GM18498 (cell line): ENCODE measurements at regions not wholly inside any gene's neighbourhood (a gene's known extent, or its start where the extent isn't known, plus 50 kb on each side); places are given as distances from the start of the nearest gene placed in this dataset.
"Not testable (repeated sequence)": the region's sequence is repeated elsewhere in the genome, so short reads cannot be mapped to it uniquely, and the experiment has no call there.

Source experiments
- ATAC-seq: cut with Tn5 transposase; IDR thresholded peaks from one replicate; pipeline ENCODE4 v1.9.1; 2021; ENCODE audit warnings: mild to moderate bottlenecking, moderate library complexity; ENCODE audit not compliant: unreplicated experiment

DNA sequence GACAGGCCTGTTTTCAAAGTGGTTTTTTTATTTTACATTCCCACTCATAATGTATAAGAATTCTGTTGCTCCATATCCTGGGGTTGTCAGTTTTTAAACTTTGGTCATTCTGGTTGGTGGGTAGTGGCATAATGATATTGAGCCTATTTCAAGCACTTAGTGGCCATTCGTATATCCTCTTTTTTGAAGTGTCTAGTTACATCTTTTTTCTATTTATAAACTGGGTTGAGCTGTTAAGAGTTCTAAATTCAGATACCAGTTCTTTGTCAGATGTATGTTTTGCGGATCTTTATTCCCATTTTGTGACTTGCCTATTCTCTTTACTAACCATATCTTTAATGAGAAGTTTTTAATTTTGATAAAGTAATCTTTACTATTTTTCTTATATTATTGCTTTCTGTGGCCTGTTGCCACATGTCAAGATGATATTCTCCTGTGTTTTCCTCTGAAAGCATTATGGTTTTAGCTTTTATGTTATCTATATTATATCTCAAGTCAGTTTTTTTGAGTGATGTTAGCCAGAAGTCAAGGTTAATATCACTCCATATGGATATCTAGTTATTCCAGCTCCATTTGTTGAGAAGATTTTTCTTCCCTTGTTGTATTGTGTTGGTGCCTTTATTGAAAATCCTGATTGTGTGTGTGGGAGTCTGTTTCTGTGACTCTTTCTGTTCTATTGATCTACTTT is 110.9 kb downstream of the FHIP1A start:
- ATAC-seq, result no peak

DNA sequence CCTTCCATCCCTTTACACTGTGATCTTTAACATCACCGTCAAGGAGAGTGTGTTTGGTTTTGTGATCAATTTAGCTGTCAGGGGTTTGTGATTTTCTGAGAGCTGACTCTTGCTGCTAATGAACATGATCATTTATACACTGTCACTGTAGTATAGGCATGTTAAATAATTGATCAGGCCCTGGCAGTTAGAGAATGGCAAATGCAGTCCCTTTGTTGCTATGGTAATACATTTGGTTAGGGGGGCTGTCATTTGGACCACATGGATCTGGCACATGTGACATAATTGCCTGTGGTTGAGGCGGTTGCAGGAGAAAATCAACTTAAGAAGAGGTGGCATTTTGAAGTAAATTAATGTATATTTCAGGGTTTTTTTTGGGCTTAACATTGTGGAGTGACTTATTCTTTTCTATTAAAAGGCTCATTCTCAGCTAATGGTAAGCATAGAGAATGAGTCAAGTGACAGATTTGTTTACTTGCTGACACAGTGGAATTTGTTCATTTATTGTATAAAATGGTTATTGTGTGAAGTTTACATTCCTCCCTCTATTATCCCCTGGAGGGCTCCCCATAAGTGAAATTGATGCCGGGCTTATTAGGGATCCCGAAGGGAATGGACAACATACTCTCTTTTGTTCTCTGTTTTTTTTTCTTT is 114.0 kb downstream of the FHIP1A start:
- no peak for ATAC-seq

DNA sequence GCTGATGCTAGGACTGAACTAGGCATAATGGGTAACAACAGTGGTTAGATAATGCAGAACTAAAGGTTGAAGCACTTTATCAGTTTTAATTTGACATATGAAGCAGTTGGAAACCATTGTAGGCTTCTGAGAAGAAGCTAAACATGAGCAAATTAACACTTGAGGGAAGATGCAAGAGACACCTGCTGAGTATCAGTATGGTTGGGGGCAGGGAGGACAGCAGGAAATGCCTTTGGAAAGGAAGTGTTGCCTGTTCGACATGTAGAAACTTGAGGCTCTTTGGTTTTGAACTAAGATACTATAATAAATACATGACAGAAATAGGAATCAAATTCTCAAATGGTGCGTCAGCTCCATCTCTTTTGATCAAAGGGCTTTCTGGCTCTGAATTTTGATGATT is 115.6 kb downstream of the FHIP1A start:
- no peak for ATAC-seq

DNA sequence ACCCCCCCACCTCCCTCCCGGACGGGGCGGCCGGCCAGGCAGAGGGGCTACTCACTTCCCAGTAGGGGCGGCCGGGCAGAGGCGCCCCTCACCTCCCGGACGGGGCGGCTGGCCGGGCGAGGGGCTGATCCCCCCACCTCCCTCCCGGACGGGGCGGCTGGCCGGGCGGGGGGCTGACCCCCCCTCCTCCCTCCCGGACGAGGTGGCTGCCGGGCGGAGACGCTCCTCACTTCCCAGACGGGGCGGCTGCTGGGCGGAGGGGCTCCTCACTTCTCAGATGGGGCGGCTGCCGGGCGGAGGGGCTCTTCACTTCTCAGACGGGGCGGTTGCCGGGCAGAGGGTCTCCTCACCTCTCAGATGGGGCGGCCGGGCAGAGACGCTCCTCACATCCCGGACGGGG is 117.5 kb downstream of the FHIP1A start:
- ATAC-seq, result not testable (repeated sequence)

DNA sequence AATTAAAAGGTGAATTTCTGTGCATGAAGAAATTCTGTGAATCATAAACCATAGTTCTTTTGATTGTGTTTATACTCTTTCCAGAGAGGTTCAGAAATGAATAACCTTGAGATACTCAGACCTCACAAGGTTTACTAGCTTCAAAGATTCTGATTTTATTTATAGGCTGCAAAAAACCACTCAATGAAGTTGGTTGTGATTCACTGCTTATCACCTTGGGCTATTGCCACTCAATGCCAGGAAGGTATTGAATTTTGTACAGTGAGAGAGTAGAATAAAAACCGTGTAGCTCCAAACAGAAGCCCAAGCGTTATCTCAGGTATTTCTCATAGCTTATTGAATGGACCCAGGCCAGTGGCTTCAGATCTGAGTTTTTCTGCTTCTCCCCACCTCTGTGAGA is 118.7 kb downstream of the FHIP1A start:
- no peak for ATAC-seq

DNA sequence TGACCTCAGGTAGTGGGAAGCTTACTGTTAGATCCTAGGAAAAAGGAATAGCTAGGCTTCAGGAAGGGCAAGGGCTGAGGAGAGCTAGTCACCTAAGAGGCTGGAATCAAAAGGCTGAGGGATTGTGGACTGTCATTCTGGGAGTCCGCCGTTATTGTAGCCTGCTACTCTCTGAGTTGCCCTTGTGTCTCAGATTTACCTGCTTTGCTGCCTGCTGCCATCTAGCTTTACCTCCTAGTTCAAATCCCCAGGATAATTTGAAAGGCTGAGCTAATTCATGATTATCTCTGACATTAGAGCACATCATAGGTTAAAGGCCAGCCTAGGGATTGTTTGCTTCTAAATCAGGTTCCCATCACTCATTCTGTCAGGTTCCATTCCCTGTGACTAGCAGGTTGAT is 120.2 kb downstream of the FHIP1A start:
- ATAC-seq, result no peak

DNA sequence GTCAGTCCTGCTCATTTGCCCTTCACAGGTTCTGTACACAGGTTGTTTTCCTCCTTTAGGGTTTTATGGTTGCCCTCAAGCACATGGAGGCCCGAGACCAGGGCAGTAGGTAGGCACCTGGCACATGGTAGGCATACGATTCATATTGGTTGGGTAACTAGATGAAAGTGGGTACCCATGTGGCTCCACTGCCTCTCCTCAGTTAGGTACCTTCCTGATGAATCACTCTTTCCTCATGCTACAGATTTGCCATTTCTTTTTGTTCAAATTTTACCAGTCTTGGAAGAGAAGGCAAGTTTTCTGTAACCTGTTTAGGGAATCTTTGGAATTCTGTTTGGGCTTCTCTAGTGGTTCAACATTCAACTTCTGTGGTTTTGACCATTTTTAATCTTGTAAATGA is 121.3 kb downstream of the FHIP1A start:
- ATAC-seq, result no peak

DNA sequence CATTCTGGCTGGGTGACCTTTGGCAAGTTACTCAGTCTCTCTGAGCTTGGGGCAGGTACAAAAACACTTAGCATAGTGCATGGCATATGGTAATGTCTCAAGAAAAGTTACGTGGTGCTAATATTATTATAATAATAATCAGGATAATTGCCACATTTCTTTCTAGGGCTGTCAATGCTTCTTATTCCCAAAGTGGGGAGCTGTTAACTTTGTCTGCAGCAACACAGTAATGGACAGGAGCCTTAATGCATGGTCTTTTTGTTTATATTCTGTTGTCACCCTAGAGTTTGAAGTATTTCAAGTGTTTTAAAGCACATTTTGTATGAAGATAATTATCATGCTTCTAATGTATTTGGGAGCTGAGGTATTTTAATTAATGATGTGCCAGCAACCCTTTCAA is 121.8 kb downstream of the FHIP1A start:
- ATAC-seq, result no peak

DNA sequence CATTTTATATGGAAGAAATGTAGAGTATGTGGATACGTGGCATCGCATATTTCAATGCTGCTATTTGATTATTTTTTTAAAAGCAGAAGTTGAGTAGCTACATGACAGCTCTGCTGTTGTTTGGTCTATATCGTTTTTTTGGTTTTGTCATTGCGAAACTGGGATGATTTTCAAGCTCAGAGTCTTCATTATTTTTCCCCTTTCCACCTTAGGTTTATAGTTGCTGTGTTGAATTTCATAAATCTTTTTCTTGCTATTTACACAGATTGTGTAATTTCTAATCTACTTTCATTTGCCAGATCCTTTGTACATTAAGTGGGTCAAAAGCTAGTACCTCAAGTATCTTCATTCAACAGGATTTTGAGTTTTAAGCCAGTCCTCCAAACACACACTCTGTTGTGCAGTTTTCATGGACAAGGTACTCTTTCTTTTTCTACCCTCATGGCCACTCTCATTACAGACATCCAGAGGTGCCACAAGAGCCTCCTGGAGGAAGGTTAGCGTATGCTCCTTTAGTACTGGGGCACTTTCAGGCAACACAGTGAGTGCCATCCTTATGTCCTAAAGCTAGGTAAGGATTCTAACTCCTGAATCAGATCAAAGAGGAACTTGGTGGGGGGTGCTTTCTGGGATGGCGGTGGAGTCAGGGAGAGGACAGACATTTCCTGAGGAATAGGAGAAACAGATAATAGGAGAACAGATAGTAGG is 123.2 kb downstream of the FHIP1A start:
- ATAC-seq, result no peak

DNA sequence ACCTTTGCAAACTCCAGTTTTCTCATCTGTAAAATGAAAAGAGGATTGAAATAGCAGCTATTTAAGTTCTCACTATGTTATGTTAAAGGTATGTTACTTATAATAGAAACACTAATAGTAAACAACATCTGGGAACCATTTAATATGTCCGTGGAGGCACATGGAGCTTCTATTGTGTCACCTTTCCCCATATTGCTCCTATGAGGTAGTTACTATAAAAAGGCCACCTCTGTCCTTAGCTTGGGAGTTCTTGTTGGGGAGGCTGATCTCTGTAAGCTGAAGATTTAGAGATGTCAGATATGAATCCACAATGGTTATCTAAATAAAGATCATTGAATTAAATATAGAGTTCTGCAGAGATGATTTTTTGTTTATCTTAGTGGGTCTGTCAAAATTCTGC is 125.2 kb downstream of the FHIP1A start:
- ATAC-seq, result no peak

DNA sequence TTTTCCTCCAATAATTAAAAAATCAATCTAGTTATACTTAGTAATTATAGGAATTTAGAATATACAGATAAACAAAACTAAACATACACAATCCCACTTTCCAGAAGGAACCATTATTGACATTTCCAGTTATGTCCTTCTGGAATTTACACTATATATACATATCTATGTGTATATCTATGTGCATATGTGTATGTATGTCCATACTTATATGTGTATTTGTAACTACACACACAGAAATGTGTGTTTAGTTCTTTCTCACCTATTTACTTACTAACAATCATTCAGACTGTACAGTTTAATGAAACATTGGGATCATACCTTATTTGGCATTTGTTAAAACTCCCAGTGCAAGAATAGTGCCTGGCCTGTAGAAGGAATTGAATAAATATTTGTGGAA is 126.4 kb downstream of the FHIP1A start:
- no peak for ATAC-seq

DNA sequence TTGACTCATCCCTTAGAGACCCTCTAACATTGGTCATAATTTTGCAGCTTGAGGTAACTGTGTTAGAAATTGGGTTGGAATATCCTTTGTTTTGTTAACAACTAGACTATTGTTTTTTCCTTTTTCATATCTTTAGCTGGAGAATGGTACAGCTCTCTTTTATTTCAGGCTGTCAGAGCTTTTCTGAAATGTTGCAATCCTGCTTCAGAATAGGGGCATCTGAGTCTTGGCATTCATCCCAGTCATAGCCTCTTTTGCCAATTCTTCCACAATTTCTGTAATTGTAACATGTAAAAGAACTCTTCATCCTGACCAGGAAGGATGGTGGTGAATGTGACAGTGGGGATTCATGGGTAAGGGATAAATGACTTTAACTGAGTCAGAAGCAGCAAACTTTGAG is 128.7 kb downstream of the FHIP1A start:
- ATAC-seq, result no peak

DNA sequence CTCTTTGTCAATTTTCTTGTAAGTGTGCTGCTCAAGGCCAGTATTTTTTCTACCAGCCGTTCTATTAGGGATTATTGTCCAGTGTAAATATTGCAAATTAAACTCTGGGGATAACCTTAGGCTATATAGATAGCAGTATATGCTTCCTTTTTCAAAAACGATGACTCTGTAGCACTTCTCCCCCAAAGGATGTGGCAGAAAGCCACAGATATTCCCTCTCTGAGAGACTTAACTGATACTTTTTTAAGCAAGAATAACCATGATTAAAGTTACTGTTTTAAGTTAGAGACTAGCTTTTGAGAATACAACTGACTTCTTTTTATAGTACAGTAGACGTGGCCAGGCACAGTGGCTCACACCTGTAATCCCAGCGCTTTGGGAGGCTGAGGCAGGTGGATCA is 130.0 kb downstream of the FHIP1A start:
- no peak for ATAC-seq

DNA sequence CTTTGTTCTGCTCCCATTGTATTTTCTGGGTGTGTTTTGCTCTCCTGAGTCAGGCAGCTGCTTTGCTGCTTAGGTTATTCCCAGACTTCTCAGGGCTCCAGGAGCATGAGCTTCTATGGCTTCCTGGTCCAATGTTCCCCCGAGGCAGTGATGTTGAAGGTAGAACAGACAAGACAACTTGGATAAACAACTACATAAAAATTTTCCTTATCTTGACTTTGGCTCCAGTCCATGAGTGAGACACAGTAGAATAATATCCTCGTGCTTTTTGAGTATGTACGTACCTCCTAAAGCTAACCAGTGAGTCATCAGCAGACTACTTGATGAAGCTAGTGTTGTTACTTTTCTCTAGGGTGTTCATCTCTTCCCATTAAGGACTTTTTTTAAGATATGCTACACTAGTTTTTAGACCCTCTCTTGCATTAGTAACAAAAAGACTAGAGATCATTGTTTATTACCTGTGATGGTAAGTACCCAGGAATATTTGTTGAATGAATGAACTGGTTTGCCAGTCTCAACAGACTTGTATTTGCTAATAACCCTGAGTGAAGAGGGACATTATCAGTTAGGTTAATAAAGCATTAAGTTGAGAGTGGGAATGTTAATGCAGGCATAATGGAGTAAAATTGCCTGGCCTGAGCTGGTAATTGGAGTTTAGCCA is 131.9 kb downstream of the FHIP1A start:
- ATAC-seq, result no peak

DNA sequence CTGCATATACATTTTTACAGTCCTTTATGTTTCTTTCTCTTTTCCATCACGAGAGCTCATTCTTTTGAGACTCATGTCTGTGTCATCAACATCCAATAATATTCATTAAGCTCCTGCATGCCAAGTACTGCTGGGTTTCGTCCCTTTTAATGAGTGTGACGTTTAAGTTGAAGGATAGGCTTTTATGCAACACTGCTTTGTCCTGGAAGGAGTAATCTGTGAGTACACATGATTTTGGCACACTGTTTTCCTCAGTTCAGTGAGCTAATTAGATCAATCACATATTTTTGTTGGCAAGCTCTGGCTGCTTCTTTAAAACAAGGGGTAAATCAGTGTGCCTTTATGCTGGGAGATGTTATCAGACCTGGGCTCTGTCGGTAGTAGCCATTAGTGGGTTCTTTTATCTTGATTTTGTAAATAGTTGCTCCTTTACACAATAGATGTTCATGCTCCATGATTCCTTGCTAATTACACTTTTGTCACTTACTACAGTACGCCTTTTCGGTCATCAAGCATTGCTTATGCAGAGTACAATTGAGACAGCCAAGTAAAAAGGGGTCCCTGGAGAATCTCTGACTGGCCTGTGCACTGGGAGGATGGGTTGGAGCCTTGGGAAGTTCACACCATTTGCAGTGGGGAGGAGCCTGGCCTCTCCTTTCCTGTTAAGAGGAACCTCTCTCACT is 132.6 kb downstream of the FHIP1A start:
- ATAC-seq, result no peak

DNA sequence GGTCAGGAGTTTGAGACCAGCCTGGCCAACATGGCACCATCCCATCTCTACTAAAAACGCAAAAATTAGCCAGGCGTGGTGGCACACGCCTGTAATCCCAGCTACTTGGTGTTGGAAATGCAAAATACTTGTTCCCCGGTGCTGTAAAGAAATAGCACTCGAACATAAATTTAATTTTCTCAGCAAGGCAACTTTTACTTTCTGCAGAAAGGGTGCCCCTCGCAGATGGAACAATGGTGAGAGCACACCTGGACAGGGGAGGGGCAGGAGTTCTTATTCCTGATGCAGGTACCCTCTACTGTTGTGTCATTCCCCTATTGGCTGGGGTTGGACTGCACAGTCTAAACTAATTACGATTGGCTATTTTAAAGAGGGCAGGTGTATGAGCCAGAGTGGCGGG is 139.7 kb downstream of the FHIP1A start:
- ATAC-seq, result no peak

DNA sequence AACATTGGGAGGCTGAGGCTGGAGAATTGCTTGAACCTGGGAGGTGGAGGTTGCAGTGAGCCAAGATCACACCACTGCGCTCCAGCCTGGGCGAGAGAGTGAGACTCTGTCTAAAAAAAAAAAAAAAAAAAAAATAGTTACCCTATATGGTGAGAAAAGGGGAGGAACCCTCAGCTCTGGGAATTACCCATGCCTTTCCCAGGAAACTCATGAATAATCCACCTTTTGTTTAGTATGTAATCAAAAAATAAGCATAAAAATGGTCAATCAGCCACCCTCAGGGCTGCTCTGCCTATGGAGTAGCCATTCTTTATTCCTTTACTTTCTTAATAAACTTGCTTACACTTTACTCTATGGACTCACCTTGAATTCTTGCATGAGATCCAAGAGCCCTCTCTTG is 140.4 kb downstream of the FHIP1A start:
- not testable (repeated sequence) for ATAC-seq

DNA sequence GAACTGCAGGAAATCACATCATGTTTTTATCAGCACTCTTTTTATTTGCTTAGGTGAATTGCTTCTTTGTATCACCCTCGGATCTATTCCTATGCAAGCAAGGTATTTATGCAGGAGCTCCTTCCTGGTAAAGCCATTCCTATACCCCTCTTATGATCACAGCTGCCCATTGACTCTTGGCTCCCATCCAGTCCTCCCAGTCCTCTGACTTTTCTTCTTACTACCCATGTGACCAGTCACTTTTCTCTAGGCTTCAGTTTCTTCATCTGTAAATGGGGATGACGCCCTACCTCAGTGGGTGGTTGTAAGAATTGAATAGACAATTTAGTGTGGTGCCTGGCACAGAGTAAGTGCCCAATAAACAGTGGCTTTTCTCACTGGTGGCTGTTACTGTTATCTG is 144.9 kb downstream of the FHIP1A start:
- ATAC-seq, result no peak

DNA sequence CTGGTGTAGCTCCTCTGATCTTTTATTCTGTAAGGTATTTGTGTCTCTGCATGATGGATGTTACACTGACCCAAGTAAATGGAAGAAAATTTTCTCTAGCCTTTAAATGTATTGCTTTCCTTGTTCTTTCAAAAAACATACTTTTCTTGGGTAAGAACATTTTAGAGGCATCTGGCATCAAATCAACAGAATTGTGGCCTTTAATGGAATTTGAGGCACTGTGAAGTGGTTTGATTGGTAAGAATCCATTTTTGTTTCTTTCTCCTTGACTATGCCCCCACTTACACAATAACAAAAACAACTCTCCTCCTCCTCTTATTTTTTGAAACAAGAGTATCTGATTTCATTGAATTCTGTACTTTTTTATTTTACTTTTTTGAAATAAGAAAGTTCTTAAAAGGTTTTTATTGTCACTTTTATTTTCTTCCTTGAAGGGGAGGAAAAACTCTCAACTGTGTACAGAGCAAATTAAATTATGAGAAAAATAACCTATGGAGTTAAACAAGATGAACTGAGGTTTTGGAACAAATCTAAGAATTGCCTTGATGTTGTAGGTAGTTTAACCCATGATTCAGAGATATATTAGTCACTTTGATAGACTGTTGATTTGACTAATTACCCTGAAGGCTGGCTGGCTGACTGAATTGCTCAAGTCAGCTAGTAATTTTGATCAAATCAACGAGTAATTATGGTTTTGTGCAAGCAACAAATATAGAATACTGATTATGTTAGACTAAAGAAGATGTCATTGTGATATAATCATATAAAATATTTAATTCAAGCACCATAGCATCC is 146.4 kb downstream of the FHIP1A start:
- no peak for ATAC-seq

DNA sequence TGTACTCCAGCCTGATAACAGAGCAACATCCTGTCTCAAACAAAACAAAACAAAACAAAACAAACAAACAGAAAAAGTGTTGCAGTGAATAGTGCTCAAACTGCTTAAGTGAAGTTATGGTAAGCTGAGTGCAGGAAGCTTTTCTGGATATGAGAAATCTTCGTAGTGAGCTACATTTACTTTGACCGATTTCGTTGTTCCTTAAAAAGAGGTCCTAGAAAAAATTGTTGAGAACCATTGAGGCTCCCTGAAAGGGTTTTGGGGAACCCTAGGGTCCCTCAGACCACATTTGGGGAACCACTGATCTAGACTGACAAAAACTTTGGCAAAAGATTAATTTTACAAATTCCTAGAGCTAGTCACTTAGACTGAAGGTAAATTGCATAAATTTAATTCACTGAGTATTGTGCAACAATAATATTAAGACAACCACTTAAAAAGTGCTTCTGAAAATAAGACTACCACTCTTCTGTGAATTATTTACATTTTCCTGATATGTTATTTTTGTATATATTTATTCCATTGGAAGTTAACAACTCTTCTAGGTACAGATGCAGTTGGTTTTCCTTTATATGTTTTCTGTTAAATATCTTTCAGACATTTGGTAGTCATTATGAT is 149.6 kb downstream of the FHIP1A start:
- ATAC-seq, result no peak
